NCI-H2227 treated with DMSO at 0.1 percent for 48 hours (cell line): ENCODE measurements at regions not wholly inside any gene's neighbourhood (a gene's known extent, or its start where the extent isn't known, plus 50 kb on each side); places are given as distances from the start of the nearest gene placed in this dataset.
A peak's percentile ranks its signal among the peaks of the same experiment; 100 is the strongest.
"Not testable (repeated sequence)": the region's sequence is repeated elsewhere in the genome, so short reads cannot be mapped to it uniquely, and the experiment has no call there.

Experiments used
- DNase-seq: peaks from one replicate; lab custom pipeline; 2025; lab: John Stamatoyannopoulos, UW

DNA sequence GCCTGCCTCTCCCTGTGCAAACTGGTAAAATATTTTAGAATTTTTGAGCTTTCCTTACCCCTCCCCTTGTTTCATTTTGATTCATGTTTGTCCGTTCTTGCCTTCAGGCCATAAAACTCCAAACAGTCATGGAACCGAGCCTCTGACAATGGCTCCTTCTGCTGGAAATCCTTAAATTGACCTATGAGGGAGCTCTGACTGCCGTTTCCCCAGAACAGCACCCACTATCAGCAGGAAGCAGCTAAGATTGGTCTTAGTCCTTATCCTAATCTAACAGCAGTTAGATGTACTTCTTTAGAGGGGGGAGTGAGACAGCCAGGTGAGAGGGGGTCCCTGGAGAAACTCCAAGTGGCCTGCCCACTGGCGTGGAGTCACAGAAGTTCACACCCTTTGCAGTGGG, 106.7 kb downstream of the FAM174A start:
- DNase-seq: no peak

- no peak for DNase-seq
Measured at GRCh38 chr5:100643473-100643872, 108.3 kb downstream of the FAM174A start.

- DNase-seq: no peak
Measured at GRCh38 chr5:100644185-100644584, 109.0 kb downstream of the FAM174A start.

DNA sequence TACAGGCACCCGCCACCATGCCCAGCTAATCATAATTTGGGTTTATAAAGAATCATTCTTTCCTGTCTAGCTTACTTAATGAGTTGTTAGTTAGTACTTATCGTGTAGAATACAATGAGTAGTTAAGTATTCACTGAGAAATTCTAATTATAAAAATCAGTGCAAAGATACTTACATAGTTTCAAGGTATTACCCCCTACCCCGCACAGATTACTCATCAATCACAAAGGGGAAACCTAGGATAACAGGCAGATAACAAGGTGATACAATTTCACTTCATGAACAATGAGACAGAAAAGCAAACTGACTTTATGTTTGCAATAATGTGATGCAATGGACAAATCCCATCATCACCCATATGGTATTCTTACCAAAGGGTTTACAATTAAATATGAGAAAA, 109.6 kb downstream of the FAM174A start:
- DNase-seq: no peak

DNA sequence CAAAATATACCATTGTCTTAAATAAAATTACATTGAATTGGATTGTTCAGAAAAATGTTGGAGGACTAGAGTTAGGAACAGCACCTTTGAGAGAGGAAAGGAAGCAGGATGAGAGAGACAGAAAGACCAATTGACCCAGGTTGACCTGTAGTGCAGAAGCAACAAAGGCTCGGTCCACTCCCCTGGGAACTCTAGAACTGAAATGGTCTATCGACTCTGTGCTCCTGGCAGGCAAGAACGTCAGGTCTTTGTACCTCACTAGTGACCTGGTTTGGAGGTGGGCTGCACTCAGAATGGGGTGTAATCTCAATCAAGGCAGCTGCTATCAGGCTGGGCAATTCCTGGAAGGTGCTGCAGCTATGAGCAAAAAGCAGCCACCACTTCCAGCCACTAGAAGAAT, 110.8 kb downstream of the FAM174A start:
- DNase-seq: no peak

GRCh38 chr5:100646691-100647090, 111.5 kb downstream of the FAM174A start:
- no peak for DNase-seq

- peak; percentile 6 for DNase-seq
Measured at GRCh38 chr5:100647461-100648230, 112.5 kb downstream of the FAM174A start.

DNA sequence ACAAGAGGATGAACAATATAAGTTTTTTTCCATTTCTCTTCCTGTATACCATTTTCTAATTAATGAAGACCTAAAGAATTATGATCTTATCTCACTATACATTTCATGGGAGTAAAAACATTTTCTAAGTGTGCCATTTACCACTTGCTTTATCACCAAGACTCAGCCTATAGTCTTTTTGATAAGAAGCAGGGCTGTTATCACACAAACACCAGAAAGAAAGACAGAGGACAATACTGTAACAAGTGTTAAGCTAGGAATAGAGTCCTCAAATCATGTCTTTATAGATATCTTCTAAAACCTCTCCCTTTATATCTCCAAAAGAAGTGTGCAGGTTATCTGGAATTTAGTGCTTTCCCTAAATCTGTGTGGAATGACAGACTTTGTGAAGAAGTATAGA, 119.7 kb downstream of the FAM174A start:
- no peak for DNase-seq

DNA sequence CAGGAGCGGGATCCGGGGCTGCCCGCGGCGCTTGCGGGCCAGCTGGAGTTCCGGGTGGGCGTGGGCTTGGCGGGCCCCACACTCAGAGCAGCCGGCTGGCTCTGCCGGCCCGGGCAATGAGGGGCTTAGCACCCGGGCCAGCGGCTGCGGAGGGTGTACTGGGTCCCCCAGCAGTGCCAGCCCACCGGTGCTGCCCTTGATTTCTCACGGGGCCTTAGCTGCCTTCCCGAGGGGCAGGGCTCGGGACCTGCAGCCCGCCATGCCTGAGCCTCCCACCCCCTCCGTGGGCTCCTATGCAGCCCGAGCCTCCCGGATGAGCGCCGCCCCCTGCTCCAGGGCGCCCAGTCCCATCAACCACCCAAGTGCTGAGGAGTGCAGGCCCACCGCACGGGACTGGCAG, 121.6 kb downstream of the FAM174A start:
- not testable (repeated sequence) for DNase-seq

- DNase-seq: no peak
Measured at GRCh38 chr5:100659080-100659795, 124.1 kb downstream of the FAM174A start.

- DNase-seq: no peak
Measured at GRCh38 chr5:100664140-100664539, 129.0 kb downstream of the FAM174A start.

GRCh38 chr5:100667161-100667630, 132.0 kb downstream of the FAM174A start:
- no peak for DNase-seq

- DNase-seq: no peak
Measured at GRCh38 chr5:100668511-100668910, 133.3 kb downstream of the FAM174A start.

DNA sequence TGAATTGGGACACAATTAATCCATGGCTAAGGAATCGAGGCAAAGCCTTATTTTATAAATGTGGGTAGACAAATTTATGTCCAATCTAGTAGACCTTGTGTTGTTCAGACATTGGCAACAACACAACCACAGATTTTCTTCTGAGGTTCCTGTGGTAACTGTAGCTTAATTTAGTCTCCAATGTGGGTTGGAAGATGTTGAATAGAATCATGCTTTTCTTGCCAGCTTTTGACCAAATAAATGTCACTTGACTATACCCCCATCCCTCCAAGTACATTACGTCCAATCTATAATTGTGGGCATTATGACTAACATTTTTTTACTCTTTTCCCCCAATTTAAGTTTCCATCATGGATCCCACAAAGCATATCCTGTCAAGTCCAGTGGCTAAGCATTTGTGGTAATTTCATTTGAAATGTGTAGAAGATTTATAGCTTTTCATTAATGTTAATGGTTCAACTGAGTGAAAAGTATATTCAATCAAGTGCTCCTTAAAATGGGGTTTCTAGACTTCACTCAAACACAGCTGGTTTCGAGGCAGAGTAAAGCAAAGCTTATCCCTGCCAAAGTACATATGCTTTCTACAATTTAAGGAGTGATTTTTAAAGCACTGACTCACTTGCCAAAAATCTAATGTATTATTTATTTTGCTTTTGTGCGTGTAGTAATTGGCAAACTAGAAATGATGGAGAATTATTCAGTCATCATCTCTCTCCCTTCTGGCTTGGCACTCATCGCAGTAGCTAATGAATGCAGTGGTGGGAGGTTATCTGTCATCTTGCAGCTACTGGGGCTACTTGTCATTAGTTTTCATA, 141.8 kb downstream of the FAM174A start:
- DNase-seq: no peak

- no peak for DNase-seq
Measured at GRCh38 chr5:100682625-100683024, 147.5 kb downstream of the FAM174A start.

- no peak for DNase-seq
Measured at GRCh38 chr5:100683881-100684280, 148.7 kb downstream of the FAM174A start.

GRCh38 chr5:100685122-100685521, 149.9 kb downstream of the FAM174A start:
- DNase-seq: not testable (repeated sequence)

GRCh38 chr5:100688834-100689233, 153.7 kb downstream of the FAM174A start:
- not testable (repeated sequence) for DNase-seq

GRCh38 chr5:100690036-100690560, 154.9 kb downstream of the FAM174A start:
- DNase-seq: no peak

- no peak for DNase-seq
Measured at GRCh38 chr5:100691085-100691484, 155.9 kb downstream of the FAM174A start.

DNA sequence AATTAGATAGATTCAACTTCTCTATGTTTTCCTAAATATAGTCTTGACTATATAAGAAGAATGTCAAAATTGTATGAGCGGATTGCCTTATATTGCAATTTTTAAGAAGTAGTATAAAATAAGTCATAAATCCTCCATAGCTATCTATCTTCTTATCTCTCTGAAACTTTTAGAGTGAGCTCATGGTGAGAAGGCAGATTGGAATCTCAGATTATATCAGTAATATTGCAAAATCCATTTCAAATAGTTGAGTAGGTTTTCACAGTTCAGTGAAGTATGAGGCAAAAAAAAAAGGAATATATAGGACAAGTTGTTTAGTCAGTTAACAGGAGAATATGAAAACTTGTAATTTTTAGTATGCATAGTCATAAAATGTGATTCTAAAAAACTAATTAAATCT, 156.4 kb downstream of the FAM174A start:
- no peak for DNase-seq

- no peak for DNase-seq
Measured at GRCh38 chr5:100693481-100693880, 158.3 kb downstream of the FAM174A start.
